HCT116 (cell line): ENCODE measurements at regions not wholly inside any gene's neighbourhood (a gene's known extent, or its start where the extent isn't known, plus 50 kb on each side); places are given as distances from the start of the nearest gene placed in this dataset.

Experiments
- CEBPB ChIP-seq: IDR thresholded peaks from 2 replicates; pipeline ENCODE4 v1.6.1; 2012; ENCODE audit warnings: low read depth
- CTCF ChIP-seq, 3 experiments: fragments of 200-600 bp in 1 of 3; sonication (generic) in 1 of 3; IDR thresholded peaks in 2 of 3; conservative IDR thresholded peaks in 1 of 3; 2 replicates each; pipeline ENCODE4 v1.5.1; 2012 to 2017; ENCODE audit warnings: low read depth in 2 of 3, low read length in 2 of 3, antibody characterized with exemption in 1 of 3, borderline replicate concordance in 1 of 3, control low read depth in 1 of 3, mild to moderate bottlenecking in 1 of 3, mixed read lengths in 1 of 3, mixed run types in 1 of 3, moderate library complexity in 1 of 3; ENCODE audit not compliant: insufficient read depth in 1 of 3
- EGR1 ChIP-seq: IDR thresholded peaks from 2 replicates; pipeline ENCODE4 v1.6.1; 2012; ENCODE audit warnings: low read depth
- EZH2 ChIP-seq: fragments of 200-600 bp; sonication (generic); IDR thresholded peaks from 2 replicates; pipeline ENCODE4 v1.6.1; 2017; ENCODE audit warnings: antibody characterized with exemption, mixed run types
- POLR2A ChIP-seq: IDR thresholded peaks from 2 replicates; pipeline ENCODE4 v1.7.0; 2011; ENCODE audit warnings: borderline replicate concordance; ENCODE audit not compliant: insufficient read depth, insufficient read length; ENCODE audit errors: extremely low read depth
- REST ChIP-seq: IDR thresholded peaks from 2 replicates; pipeline ENCODE4 v1.6.1; 2012; ENCODE audit warnings: low read depth
- SRF ChIP-seq: IDR thresholded peaks from 2 replicates; pipeline ENCODE4 v1.6.1; 2012; ENCODE audit warnings: low read depth
- TCF7L2 ChIP-seq: IDR thresholded peaks from 2 replicates; pipeline ENCODE4 v1.7.0; 2011; ENCODE audit warnings: borderline replicate concordance, inconsistent platforms; ENCODE audit not compliant: insufficient read depth, insufficient read length; ENCODE audit errors: extremely low read depth
- ZFX ChIP-seq: fragments of 450-650 bp; IDR thresholded peaks from 2 replicates; pipeline ENCODE4 v1.6.1; 2017
- ZNF274 ChIP-seq: fragments of 200-500 bp; sonication (Bioruptor generic); IDR thresholded peaks from 2 replicates; pipeline ENCODE4 v1.6.1; 2014; ENCODE audit warnings: mild to moderate bottlenecking, low read depth, low read length, inconsistent platforms
- TF ChIP-seq, protein P1 (sequence below): IDR thresholded peaks from 2 replicates; pipeline ENCODE4 v1.6.1; 2012

GRCh38 chr9:86445671-86446070, 91.5 kb upstream of the TUT7 start:
- TF ChIP-seq POLR2A = no peak
- no peak for TF ChIP-seq CTCF (IDR thresholded peaks at IDR 0.05 in 2 of 3, conservative IDR thresholded peaks at IDR 0.05 in 1 of 3; ENCODE audit: borderline replicate concordance in 1 of 3, insufficient read depth in 1 of 3, low read depth in 2 of 3, low read length in 2 of 3)
- no peak for TF ChIP-seq REST
- TF ChIP-seq ZFX = no peak
- TF ChIP-seq TCF7L2 = no peak
- no peak for TF ChIP-seq ZNF274
- TF ChIP-seq EZH2 = no peak
- TF ChIP-seq, protein P1, sequence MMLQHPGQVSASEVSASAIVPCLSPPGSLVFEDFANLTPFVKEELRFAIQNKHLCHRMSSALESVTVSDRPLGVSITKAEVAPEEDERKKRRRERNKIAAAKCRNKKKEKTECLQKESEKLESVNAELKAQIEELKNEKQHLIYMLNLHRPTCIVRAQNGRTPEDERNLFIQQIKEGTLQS = no peak
- TF ChIP-seq SRF = no peak
- no peak for TF ChIP-seq EGR1
- no peak for TF ChIP-seq CEBPB
